Breast epithelium (tissue), 4 donors: ENCODE measurements at regions not wholly inside any gene's neighbourhood (a gene's known extent, or its start where the extent isn't known, plus 50 kb on each side); places are given as distances from the start of the nearest gene placed in this dataset.

ENCODE experiments used
- DNase-seq, 2 donors: peaks; one replicate each; pipeline ENCODE4 v3.0.0-alpha.2; 2019; ENCODE audit warnings: low spot score in 2 of 2
- H3K27ac ChIP-seq, 2 donors: fragments of 200-600 bp; sonication (generic) in 1 of 2; one replicate each; pipeline ENCODE4 v1.5.1; 2016 to 2019; ENCODE audit warnings: mild to moderate bottlenecking in 1 of 2
- H3K27me3 ChIP-seq, 2 donors: fragments of 200-600 bp; sonication (generic) in 1 of 2; one replicate each; pipeline versions ENCODE4 v1.5.1 to v1.6.0; 2017 to 2019; ENCODE audit warnings: control low read depth in 1 of 2, mild to moderate bottlenecking in 1 of 2
- H3K36me3 ChIP-seq: fragments of 200-600 bp; one replicate; pipeline ENCODE4 v1.5.1; 2019
- H3K4me1 ChIP-seq, 2 donors: fragments of 200-600 bp; sonication (generic); one replicate each; pipeline ENCODE4 v1.5.1; 2016 to 2019; ENCODE audit warnings: control low read depth in 1 of 2
- H3K4me3 ChIP-seq, 3 donors: fragments of 200-600 bp; sonication (generic); 1 replicate in 2 of 3; 2 replicates in 1 of 3; pipeline ENCODE4 v1.5.1; 2016 to 2019; ENCODE audit warnings: mild to moderate bottlenecking in 3 of 3, moderate library complexity in 2 of 3
- H3K9me3 ChIP-seq, 2 donors: fragments of 200-600 bp; sonication (generic) in 1 of 2; one replicate each; pipeline ENCODE4 v1.5.1; 2016 to 2019; ENCODE audit warnings: control low read depth in 1 of 2
- CTCF ChIP-seq, 3 donors: fragments of 450-650 bp; IDR thresholded peaks; one replicate each; pipeline ENCODE4 v1.5.1; 2016 to 2017; ENCODE audit warnings: antibody characterized with exemption in 3 of 3, mild to moderate bottlenecking in 3 of 3, moderate library complexity in 3 of 3
- POLR2A ChIP-seq: fragments of 450-650 bp; IDR thresholded peaks from one replicate; pipeline ENCODE4 v1.6.1; 2016; ENCODE audit warnings: antibody characterized with exemption, mild to moderate bottlenecking, moderate library complexity
- POLR2AphosphoS5 ChIP-seq, 3 donors: sonication (generic); formaldehyde crosslinking; IDR thresholded peaks; one replicate each; pipeline ENCODE4 v1.6.1; 2017; ENCODE audit warnings: antibody characterized with exemption in 3 of 3
- intact Hi-C: fragments of 100-400 bp; cut with DNase I; formaldehyde crosslinking; loops from one replicate; pipeline ENCODE4 v1.15.1; 2023; ENCODE audit warnings: low total_unique reads

- Histone ChIP-seq H3K4me1 (no peaks in the 10 kb centered on the region), H3K4me3 (no peak overlapping the region), H3K27me3 (peaks cover 0 to under 1% of the 10 kb centered on the region in 2 donors), H3K36me3 (no peaks in the 10 kb centered on the region), H3K27ac (no peak overlapping the region), H3K9me3 (no peaks in the 10 kb centered on the region)
- DNase-seq = no peak
- intact Hi-C loops = loop anchor here (1.0 kb wide), 1 partner anchor 8 kb away; no protein-coding TSS in a partner anchor
- TF ChIP-seq POLR2AphosphoS5 (IDR thresholded peaks at IDR 0.05) = no peak
- no peak for TF ChIP-seq POLR2A
- TF ChIP-seq CTCF (IDR thresholded peaks at IDR 0.05) = no peak
Measured at GRCh38 chr6:166742981-166743380, 115.9 kb upstream of the RPS6KA2 start.

DNA sequence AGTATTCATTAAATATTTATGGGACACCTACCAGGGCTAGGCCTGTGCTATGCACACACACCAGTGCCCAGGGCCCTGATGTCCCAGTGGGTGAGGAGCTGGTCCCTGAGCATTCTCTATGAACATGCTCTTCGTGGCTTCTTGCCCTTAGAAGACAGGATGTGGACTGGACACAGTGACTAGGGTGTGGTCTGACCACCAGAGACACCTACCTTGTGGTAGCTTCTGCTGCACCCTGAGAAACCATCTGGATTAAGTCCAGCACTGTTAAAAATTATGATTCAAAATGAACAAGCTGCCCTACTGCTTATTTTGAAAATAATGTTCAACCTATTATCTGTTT lies 112.9 kb upstream of the RPS6KA2 start:
- intact Hi-C loops = no loop called here
- no peak overlapping the region for H3K4me3 ChIP-seq
- no peaks in the 10 kb centered on the region for H3K36me3 ChIP-seq
- no peaks in the 10 kb centered on the region for H3K27me3 ChIP-seq
- H3K9me3 ChIP-seq = no peaks in the 10 kb centered on the region
- H3K27ac ChIP-seq = no peak overlapping the region
- TF ChIP-seq POLR2AphosphoS5 (IDR thresholded peaks at IDR 0.05) (no peak), CTCF (IDR thresholded peaks at IDR 0.05) (no peak), POLR2A (no peak)
- no peak for DNase-seq
- no peaks in the 10 kb centered on the region for H3K4me1 ChIP-seq

GRCh38 chr6:166739117-166739975 lies 112.3 kb upstream of the RPS6KA2 start:
- H3K27ac ChIP-seq = no peak overlapping the region
- DNase-seq = no peak
- H3K4me3 ChIP-seq = no peak overlapping the region
- H3K27me3 ChIP-seq = no peaks in the 10 kb centered on the region
- intact Hi-C loops = no loop called here
- H3K36me3 ChIP-seq = no peaks in the 10 kb centered on the region
- no peaks in the 10 kb centered on the region for H3K9me3 ChIP-seq
- no peaks in the 10 kb centered on the region for H3K4me1 ChIP-seq
- TF ChIP-seq POLR2A (no peak), CTCF (IDR thresholded peaks at IDR 0.05) (no peak), POLR2AphosphoS5 (IDR thresholded peaks at IDR 0.05) (no peak)

GRCh38 chr6:166738386-166739116 lies 111.5 kb upstream of the RPS6KA2 start:
- no peaks in the 10 kb centered on the region for H3K27me3 ChIP-seq
- intact Hi-C loops = no loop called here
- H3K9me3 ChIP-seq = no peaks in the 10 kb centered on the region
- H3K4me1 ChIP-seq = no peaks in the 10 kb centered on the region
- H3K36me3 ChIP-seq = no peaks in the 10 kb centered on the region
- TF ChIP-seq POLR2AphosphoS5 (IDR thresholded peaks at IDR 0.05) = no peak
- TF ChIP-seq POLR2A = no peak
- TF ChIP-seq CTCF (IDR thresholded peaks at IDR 0.05) = no peak
- no peak overlapping the region for H3K4me3 ChIP-seq
- DNase-seq = no peak
- no peak overlapping the region for H3K27ac ChIP-seq

DNA sequence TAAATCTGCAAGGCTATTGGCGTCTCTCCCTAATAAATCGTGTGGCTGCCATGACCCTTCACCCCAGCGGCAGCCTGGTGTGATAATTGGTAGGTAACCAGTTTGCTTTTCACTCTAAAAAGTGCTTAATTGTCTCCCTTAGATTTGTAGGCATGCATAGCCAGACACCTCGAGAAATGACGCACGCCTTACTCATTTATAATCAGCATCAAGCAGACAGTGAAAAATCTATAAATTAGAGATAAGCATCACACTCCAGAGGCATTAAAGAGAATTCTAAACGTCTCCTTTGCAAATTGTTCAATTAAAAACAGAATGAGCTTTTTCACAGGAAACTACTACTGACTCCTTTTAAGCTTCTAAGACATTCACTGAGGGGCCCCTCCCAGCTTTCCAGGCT lies 110.2 kb upstream of the RPS6KA2 start:
- no peaks in the 10 kb centered on the region for H3K36me3 ChIP-seq
- no peaks in the 10 kb centered on the region for H3K4me1 ChIP-seq
- H3K27ac ChIP-seq = no peak overlapping the region
- H3K27me3 ChIP-seq = no peaks in the 10 kb centered on the region
- DNase-seq = no peak
- intact Hi-C loops = no loop called here
- no peaks in the 10 kb centered on the region for H3K9me3 ChIP-seq
- no peak overlapping the region for H3K4me3 ChIP-seq
- TF ChIP-seq POLR2AphosphoS5 (IDR thresholded peaks at IDR 0.05) = no peak
- no peak for TF ChIP-seq POLR2A
- TF ChIP-seq CTCF (IDR thresholded peaks at IDR 0.05) = no peak
